Gastroesophageal sphincter (tissue), 4 donors: ENCODE measurements at regions not wholly inside any gene's neighbourhood (a gene's known extent, or its start where the extent isn't known, plus 50 kb on each side); places are given as distances from the start of the nearest gene placed in this dataset.

Experiments used
- ATAC-seq: fragments of 150-250 bp; one replicate; pipeline ENCODE4 v1.9.1; 2016; ENCODE audit warnings: mild to moderate bottlenecking, moderate library complexity
- H3K27ac ChIP-seq, 4 donors: fragments of 200-600 bp; sonication (generic) in 3 of 4; 1 replicate in 3 of 4; 2 replicates in 1 of 4; pipeline ENCODE4 v1.5.1; 2016 to 2019
- H3K27me3 ChIP-seq: fragments of 200-600 bp; sonication (generic); one replicate; pipeline ENCODE4 v1.5.1; 2019
- H3K36me3 ChIP-seq, 2 donors: fragments of 200-600 bp; sonication (generic); one replicate each; pipeline ENCODE4 v1.5.1; 2019; ENCODE audit warnings: control low read depth in 1 of 2
- H3K4me1 ChIP-seq, 3 donors: fragments of 200-600 bp; sonication (generic); 1 replicate in 2 of 3; 2 replicates in 1 of 3; pipeline ENCODE4 v1.5.1; 2016 to 2019; ENCODE audit warnings: control low read depth in 2 of 3
- H3K4me3 ChIP-seq, 2 donors: fragments of 200-600 bp; sonication (generic); one replicate each; pipeline ENCODE4 v1.5.1; 2019; ENCODE audit warnings: mild to moderate bottlenecking in 1 of 2, moderate library complexity in 1 of 2
- H3K9me3 ChIP-seq, 3 donors: fragments of 200-600 bp; sonication (generic); one replicate each; pipeline ENCODE4 v1.5.1; 2017 to 2019; ENCODE audit warnings: control low read depth in 2 of 3
- CTCF ChIP-seq, 4 experiments: fragments of 200-600 bp in 2 of 4; fragments of 450-650 bp in 2 of 4; sonication (generic) in 1 of 4; IDR thresholded peaks; one replicate each; pipeline ENCODE4 v1.5.1; 2017 to 2019; ENCODE audit warnings: antibody characterized with exemption in 4 of 4, mild to moderate bottlenecking in 2 of 4, moderate library complexity in 2 of 4
- EP300 ChIP-seq: sonication (generic); formaldehyde crosslinking; IDR thresholded peaks from one replicate; pipeline ENCODE4 v1.6.1; 2017; ENCODE audit warnings: antibody characterized with exemption, mild to moderate bottlenecking
- POLR2A ChIP-seq, 2 donors: fragments of 450-650 bp; IDR thresholded peaks; one replicate each; pipeline ENCODE4 v1.6.1; 2017; ENCODE audit warnings: antibody characterized with exemption in 2 of 2, mild to moderate bottlenecking in 2 of 2, moderate library complexity in 1 of 2
- POLR2AphosphoS5 ChIP-seq: sonication (generic); formaldehyde crosslinking; IDR thresholded peaks from one replicate; pipeline ENCODE4 v1.6.1; 2017; ENCODE audit warnings: antibody characterized with exemption
- WGBS, 2 donors: methylation state at CpG; one replicate each; pipeline ENCODE4 v1.1.5; 2018; ENCODE audit warnings: low coverage in 1 of 2; 5-methylcytosine and 5-hydroxymethylcytosine counted together

GRCh38 chr9:88280816-88281382 lies 107.3 kb upstream of the SPIN1 start:
- WGBS, 2 donors: 20 to 73% methylated on average over 1 to 4 of the region's 10 CpGs
- no peak overlapping the region for H3K27ac ChIP-seq

GRCh38 chr9:88278036-88278435 lies 110.2 kb upstream of the SPIN1 start:
- H3K36me3 ChIP-seq: no peaks in the 10 kb centered on the region
- TF ChIP-seq EP300 (no peak), POLR2A (IDR thresholded peaks at IDR 0.05) (no peak)
- ATAC-seq: no peak
- peaks cover 0 to 2% (median 0%) of the 10 kb centered on the region in 3 donors for H3K9me3 ChIP-seq
- no peak overlapping the region for H3K27ac ChIP-seq
- WGBS, 2 donors: 88 to 98% methylated on average over 7 to 9 of the region's 12 CpGs
- H3K4me1 ChIP-seq: no peaks in the 10 kb centered on the region
- no peak overlapping the region for H3K4me3 ChIP-seq
- H3K27me3 ChIP-seq: peaks cover 5% of the 10 kb centered on the region

More at GRCh38 chr9:88280816-88281382, 107.3 kb upstream of the SPIN1 start:
- Histone ChIP-seq H3K9me3 (peaks cover 0 to 7% (median 0%) of the 10 kb centered on the region in 3 donors), H3K4me1 (no peaks in the 10 kb centered on the region), H3K27me3 (peaks cover 5% of the 10 kb centered on the region), H3K4me3 (no peak overlapping the region), H3K36me3 (no peaks in the 10 kb centered on the region)
- TF ChIP-seq POLR2A (IDR thresholded peaks at IDR 0.05) (no peak), CTCF (IDR thresholded peaks at IDR 0.05) (no peak), EP300 (no peak), POLR2AphosphoS5 (no peak)
- no peak for ATAC-seq

- H3K4me1 ChIP-seq: no peaks in the 10 kb centered on the region
- no peak overlapping the region for H3K27ac ChIP-seq
- no peaks in the 10 kb centered on the region for H3K9me3 ChIP-seq
- no peak overlapping the region for H3K4me3 ChIP-seq
- H3K36me3 ChIP-seq: no peaks in the 10 kb centered on the region
- 92 to 95% methylated on average over 2 of the region's 2 CpGs for WGBS, 2 donors
- ATAC-seq: no peak
- TF ChIP-seq EP300 (no peak), POLR2AphosphoS5 (no peak), CTCF (IDR thresholded peaks at IDR 0.05) (no peak), POLR2A (IDR thresholded peaks at IDR 0.05) (no peak)
- peaks cover 5% of the 10 kb centered on the region for H3K27me3 ChIP-seq
These were observed 114.2 kb upstream of the SPIN1 start for GRCh38 chr9:88274078-88274477.

- TF ChIP-seq EP300: no peak
- no peak for TF ChIP-seq CTCF (IDR thresholded peaks at IDR 0.05)
- TF ChIP-seq POLR2A (IDR thresholded peaks at IDR 0.05): no peak
- no peak for TF ChIP-seq POLR2AphosphoS5
- Histone ChIP-seq H3K27ac (no peak overlapping the region), H3K27me3 (peaks cover 5% of the 10 kb centered on the region), H3K9me3 (no peaks in the 10 kb centered on the region), H3K4me3 (no peak overlapping the region), H3K36me3 (no peaks in the 10 kb centered on the region), H3K4me1 (no peaks in the 10 kb centered on the region)
- 88 to 95% methylated on average over 1 to 3 of the region's 6 CpGs for WGBS, 2 donors
- ATAC-seq: no peak
These were observed 115.3 kb upstream of the SPIN1 start for GRCh38 chr9:88272986-88273385.

- no peaks in the 10 kb centered on the region for H3K9me3 ChIP-seq
- H3K4me3 ChIP-seq: no peak overlapping the region
- H3K27me3 ChIP-seq: no peaks in the 10 kb centered on the region
- TF ChIP-seq EP300 (no peak), CTCF (IDR thresholded peaks at IDR 0.05) (no peak), POLR2AphosphoS5 (no peak), POLR2A (IDR thresholded peaks at IDR 0.05) (no peak)
- WGBS, 2 donors: 37 to 65% methylated on average over 2 to 3 of the region's 3 CpGs
- H3K27ac ChIP-seq: no peak overlapping the region
- H3K36me3 ChIP-seq: no peaks in the 10 kb centered on the region
- no peaks in the 10 kb centered on the region for H3K4me1 ChIP-seq
- ATAC-seq: no peak
These were observed 117.8 kb upstream of the SPIN1 start for GRCh38 chr9:88270413-88270812.
